SK-N-MC (cell line): ENCODE measurements at regions not wholly inside any gene's neighbourhood (a gene's known extent, or its start where the extent isn't known, plus 50 kb on each side); places are given as distances from the start of the nearest gene placed in this dataset.

Source experiments
- DNase-seq: peaks from one replicate; pipeline ENCODE4 v3.0.0-alpha.2; 2011; ENCODE audit warnings: low read depth, low spot score
- H3K27ac ChIP-seq: fragments of 200-600 bp; sonication (generic); 2 replicates; pipeline ENCODE4 v1.5.1; 2016; ENCODE audit warnings: mixed run types
- H3K36me3 ChIP-seq: fragments of 200-600 bp; sonication (generic); 2 replicates; pipeline ENCODE4 v1.6.1; 2017; ENCODE audit warnings: antibody characterized with exemption, low read length, mixed read lengths; ENCODE audit not compliant: insufficient read depth
- H3K4me3 ChIP-seq: fragments of 200-600 bp; sonication (generic); 2 replicates; pipeline ENCODE4 v1.5.1; 2016
- H3K9ac ChIP-seq: fragments of 200-600 bp; sonication (generic); 2 replicates; pipeline ENCODE4 v1.8.0; 2017; ENCODE audit warnings: mixed run types, mixed read lengths; ENCODE audit not compliant: insufficient read length
- H3K9me3 ChIP-seq: fragments of 200-600 bp; sonication (generic); 2 replicates; pipeline ENCODE4 v1.6.1; 2017; ENCODE audit warnings: low read depth, mild to moderate bottlenecking, antibody characterized with exemption, low read length, moderate library complexity, mixed read lengths
- EZH2 ChIP-seq: fragments of 200-600 bp; sonication (generic); IDR thresholded peaks from one replicate; pipeline ENCODE4 v1.6.1; 2017; ENCODE audit warnings: antibody characterized with exemption
- FOXP2 ChIP-seq: optimal IDR thresholded peaks from 2 replicates; pipeline ENCODE3; 2011; ENCODE audit warnings: mild to moderate bottlenecking, moderate library complexity; ENCODE audit not compliant: insufficient read depth; ENCODE audit errors: extremely low read length, control extremely low read depth
- POLR2AphosphoS5 ChIP-seq: IDR thresholded peaks from 2 replicates; pipeline ENCODE4 v1.6.1; 2012; ENCODE audit warnings: mild to moderate bottlenecking, low read depth, low read length, borderline replicate concordance

DNA sequence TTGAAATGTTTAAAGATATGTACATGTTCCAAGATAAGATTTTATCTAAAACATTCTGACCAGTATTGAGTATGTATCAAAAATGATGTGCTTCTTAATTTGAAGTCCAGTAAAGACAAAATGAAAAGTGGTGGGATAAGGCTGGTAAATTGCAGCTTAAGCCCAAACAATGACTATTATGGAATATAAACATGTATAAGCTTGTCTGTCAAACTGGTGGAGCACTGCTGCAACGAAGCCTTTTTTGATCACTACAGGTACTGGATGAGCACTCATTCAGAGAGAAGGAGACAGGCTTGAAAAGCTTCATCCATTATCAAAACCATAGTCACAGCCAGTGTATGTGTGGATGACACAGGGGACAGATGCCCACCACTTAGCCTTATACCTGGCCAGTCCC, 138.4 kb downstream of the ATP23 start:
- no peaks in the 10 kb centered on the region for H3K9me3 ChIP-seq
- no peak overlapping the region for H3K9ac ChIP-seq
- DNase-seq = no peak
- TF ChIP-seq FOXP2 (no peak), EZH2 (no peak), POLR2AphosphoS5 (no peak)
- no peak overlapping the region for H3K4me3 ChIP-seq
- no peak overlapping the region for H3K27ac ChIP-seq
- no peaks in the 10 kb centered on the region for H3K36me3 ChIP-seq

- H3K9me3 ChIP-seq = no peaks in the 10 kb centered on the region
- no peak overlapping the region for H3K27ac ChIP-seq
- H3K9ac ChIP-seq = no peak overlapping the region
- TF ChIP-seq FOXP2 (no peak), EZH2 (no peak), POLR2AphosphoS5 (no peak)
- no peaks in the 10 kb centered on the region for H3K36me3 ChIP-seq
- no peak overlapping the region for H3K4me3 ChIP-seq
- no peak for DNase-seq
Measured at GRCh38 chr12:58081488-58081887, 140.1 kb downstream of the ATP23 start.

GRCh38 chr12:58082996-58083395, 141.6 kb downstream of the ATP23 start:
- no peaks in the 10 kb centered on the region for H3K9me3 ChIP-seq
- DNase-seq = no peak
- no peak overlapping the region for H3K4me3 ChIP-seq
- TF ChIP-seq POLR2AphosphoS5 = no peak
- no peak for TF ChIP-seq FOXP2
- TF ChIP-seq EZH2 = no peak
- H3K9ac ChIP-seq = no peak overlapping the region
- H3K27ac ChIP-seq = no peak overlapping the region
- H3K36me3 ChIP-seq = no peaks in the 10 kb centered on the region

DNA sequence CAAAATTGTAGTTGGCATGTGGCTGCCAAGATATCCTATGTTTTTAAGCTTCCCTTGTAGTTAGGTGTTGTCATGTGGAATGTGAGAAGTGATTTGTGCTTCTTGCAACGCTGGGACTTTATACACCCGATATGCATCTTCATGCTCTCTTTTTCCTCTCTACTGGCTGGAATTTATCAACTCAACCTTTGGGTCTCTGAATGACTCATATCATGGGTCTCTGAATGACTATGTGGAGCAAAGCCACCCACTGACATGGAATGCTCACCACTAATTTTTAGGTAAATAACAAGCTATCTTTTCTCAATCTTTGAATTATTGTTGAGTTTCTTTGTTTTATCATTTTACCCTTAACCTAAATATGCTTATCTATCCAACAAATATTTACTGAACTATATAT, 144.6 kb downstream of the ATP23 start:
- no peak for DNase-seq
- Histone ChIP-seq H3K36me3 (no peaks in the 10 kb centered on the region), H3K9ac (no peak overlapping the region), H3K4me3 (no peak overlapping the region), H3K9me3 (no peaks in the 10 kb centered on the region), H3K27ac (no peak overlapping the region)
- TF ChIP-seq EZH2 (no peak), POLR2AphosphoS5 (no peak)

DNA sequence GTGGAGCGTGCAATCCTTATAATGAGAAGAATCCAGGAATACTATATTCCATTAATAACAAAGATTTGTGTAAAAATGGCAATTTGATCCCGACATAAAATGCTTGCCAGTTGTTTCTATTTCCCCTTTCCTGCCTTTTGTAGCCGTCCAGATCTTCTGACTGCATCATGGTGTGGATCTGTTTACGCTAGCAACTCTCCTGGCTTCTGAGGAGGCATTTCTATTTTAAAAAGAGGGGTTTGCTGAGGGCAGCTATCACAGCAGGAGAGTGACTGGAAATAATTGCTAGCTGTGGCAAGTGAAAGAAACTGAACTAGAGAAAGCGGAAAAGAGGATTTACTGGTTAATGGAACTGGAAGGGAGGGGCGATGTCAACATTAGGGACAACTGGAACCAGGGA, 145.6 kb downstream of the ATP23 start:
- Histone ChIP-seq H3K9ac (no peak overlapping the region), H3K27ac (no peak overlapping the region), H3K4me3 (no peak overlapping the region), H3K9me3 (no peaks in the 10 kb centered on the region), H3K36me3 (no peaks in the 10 kb centered on the region)
- TF ChIP-seq EZH2 (no peak), POLR2AphosphoS5 (no peak)
- no peak for DNase-seq

DNA sequence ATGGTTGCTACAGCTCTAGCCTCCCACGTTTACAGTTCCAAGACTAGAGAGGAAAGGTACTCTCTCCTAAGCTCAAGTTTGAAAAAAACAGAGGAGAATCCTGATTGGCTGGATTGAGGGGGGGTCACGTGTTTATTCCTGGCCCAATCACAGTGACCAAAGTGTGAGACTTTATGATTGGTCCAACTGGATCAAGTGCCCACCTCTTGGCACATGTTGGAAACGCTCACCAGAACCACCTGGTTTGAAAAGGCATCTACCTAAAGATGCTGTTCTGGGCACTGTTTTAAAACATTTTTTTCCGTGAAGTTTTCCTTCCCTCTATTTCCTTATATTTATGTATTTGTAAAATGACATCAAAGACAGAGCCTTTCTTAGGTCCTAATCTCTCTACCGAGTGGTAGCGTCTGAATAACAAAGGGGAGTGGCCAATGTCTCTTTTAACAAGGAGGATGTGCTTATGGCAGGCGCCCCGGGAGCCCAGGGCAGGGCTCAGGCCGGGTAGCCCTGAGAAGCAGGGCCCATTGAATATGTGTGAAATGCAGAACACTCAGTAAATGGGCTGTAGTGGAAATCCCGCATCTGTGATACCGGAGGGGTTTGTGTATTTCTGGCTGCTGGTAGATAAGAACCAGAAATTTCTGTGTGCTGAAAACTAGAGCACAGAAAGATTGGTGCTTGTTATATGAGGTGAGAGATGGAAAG, 146.2 kb downstream of the ATP23 start:
- no peak overlapping the region for H3K27ac ChIP-seq
- no peak for TF ChIP-seq POLR2AphosphoS5
- no peak for TF ChIP-seq EZH2
- no peak for TF ChIP-seq FOXP2
- H3K9me3 ChIP-seq = no peaks in the 10 kb centered on the region
- H3K4me3 ChIP-seq = no peak overlapping the region
- no peak for DNase-seq
- H3K36me3 ChIP-seq = no peaks in the 10 kb centered on the region
- no peak overlapping the region for H3K9ac ChIP-seq

DNA sequence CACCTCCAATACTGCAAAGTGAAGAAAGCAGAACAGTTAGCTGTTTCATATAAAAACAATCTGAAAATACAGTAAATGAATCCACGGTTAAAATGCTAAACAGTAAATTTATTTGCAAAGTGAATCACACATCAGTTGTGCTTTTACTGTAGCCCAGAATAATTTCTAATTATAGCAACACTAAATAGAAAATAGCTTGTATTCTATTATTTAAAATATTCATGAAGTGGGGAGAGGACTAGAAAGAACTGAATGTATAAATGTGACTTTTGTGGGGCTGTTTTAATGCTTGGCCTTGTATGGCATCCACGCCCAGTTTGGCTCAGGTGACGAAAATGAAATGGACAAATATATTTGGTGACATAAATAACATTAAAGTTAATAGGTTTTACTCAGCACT, 148.2 kb downstream of the ATP23 start:
- TF ChIP-seq FOXP2 (no peak), POLR2AphosphoS5 (no peak), EZH2 (no peak)
- H3K9me3 ChIP-seq = no peaks in the 10 kb centered on the region
- H3K4me3 ChIP-seq = no peak overlapping the region

GRCh38 chr12:58090685-58091084, 149.3 kb downstream of the ATP23 start:
- DNase-seq = no peak
- Histone ChIP-seq H3K27ac (no peak overlapping the region), H3K36me3 (no peaks in the 10 kb centered on the region), H3K4me3 (no peak overlapping the region), H3K9me3 (no peaks in the 10 kb centered on the region), H3K9ac (no peak overlapping the region)
- TF ChIP-seq POLR2AphosphoS5 (no peak), EZH2 (no peak), FOXP2 (no peak)

More for the DNA sequence above, 148.2 kb downstream of the ATP23 start:
- Histone ChIP-seq H3K9ac (no peak overlapping the region), H3K36me3 (no peaks in the 10 kb centered on the region), H3K27ac (no peak overlapping the region)
- DNase-seq = no peak

- no peak for TF ChIP-seq POLR2AphosphoS5
- no peak for TF ChIP-seq EZH2
- TF ChIP-seq FOXP2 = no peak
- H3K9me3 ChIP-seq = no peaks in the 10 kb centered on the region
- no peak for DNase-seq
- H3K9ac ChIP-seq = no peak overlapping the region
- no peak overlapping the region for H3K27ac ChIP-seq
- H3K36me3 ChIP-seq = no peaks in the 10 kb centered on the region
- no peak overlapping the region for H3K4me3 ChIP-seq
Measured at GRCh38 chr12:58095002-58095401, 153.6 kb downstream of the ATP23 start.
